Stimulated activated CD8-positive, alpha-beta memory T cell treated with anti-CD3 and anti-CD28 coated beads, Interleukin-7, amount 100 ng/mL, for 24 hours (primary cell): ENCODE measurements at regions not wholly inside any gene's neighbourhood (a gene's known extent, or its start where the extent isn't known, plus 50 kb on each side); places are given as distances from the start of the nearest gene placed in this dataset.
A peak's percentile ranks its signal among the peaks of the same experiment; 100 is the strongest.
"Not testable (repeated sequence)": the region's sequence is repeated elsewhere in the genome, so short reads cannot be mapped to it uniquely, and the experiment has no call there.

ENCODE experiments used
- DNase-seq: peaks from one replicate; pipeline ENCODE4 v3.0.0-alpha.2; 2020; ENCODE audit warnings: low read depth

DNA sequence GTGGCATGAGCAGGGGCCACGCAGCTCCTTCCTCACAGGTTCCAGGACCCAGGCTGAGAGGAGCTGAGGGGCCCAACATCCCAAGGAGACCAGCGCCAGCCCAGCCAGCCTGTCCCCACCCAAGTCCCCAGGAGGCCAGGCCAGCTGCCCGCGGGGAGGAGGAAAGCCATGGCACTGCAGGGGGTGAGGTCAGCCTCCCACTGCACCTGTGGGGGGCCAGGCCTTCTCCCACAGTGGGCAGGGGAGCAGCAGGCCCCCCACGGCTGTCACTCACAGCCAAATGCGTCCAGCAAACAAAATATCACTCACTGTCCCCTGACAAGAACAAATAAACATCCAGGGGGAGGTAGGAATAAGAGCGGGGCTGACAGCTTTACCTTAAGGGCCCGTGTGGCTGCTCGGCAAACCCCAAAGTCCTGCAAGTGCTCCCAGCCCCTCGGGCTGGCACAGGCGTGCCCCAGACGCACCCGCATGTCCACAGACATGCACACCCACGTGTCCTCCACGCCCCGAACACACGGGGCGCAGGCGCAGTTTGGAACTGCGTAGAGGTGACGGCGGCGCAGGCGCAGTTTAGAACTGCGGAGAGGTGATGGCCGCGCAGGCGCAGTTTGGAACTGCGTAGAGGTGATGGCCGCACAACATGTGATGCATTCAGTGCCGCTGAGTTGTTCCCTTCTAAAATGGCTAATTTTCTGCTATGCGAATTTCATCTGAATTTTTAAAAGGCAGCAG is 291.1 kb downstream of the FOXL1 start:
- no peak for DNase-seq

DNA sequence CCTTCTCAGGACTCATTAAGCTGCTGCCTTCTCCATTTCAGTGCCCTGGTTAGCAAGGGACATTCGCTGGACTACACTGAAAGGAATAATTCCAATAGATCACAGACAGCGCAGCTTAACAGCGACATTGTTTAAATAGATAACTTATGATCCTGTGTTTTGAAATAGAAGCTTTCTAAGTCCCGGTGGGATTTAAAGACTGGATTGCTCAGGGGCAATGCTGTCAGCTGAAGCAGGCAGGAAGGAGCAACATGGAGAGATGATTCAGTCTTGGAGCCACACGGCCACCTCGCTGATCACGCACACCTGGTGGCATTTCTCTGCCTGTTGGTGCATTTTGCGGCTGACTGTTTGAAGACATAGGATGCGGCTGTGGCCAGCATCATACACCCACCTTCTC is 292.0 kb downstream of the FOXL1 start:
- no peak for DNase-seq

DNA sequence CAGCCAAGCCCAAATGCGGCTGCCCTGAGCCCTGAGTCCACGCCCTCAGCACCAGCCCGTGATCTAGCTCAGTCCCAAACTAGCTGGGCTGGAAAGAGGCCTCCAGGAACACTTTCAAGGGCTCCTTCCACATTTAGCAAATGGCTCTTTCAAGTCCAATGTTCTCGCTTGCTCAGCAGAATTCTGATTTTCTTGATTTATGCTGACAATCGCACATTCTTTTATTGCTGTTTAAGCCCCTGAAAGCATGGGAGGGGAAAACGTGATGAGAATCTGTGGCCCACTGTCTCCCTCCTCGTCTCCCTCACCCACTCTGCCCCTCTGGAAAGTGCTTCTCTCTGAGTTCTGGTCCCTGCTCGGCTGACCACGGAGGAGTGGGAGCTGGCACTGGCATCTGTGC is 293.8 kb downstream of the FOXL1 start:
- DNase-seq, result no peak

DNA sequence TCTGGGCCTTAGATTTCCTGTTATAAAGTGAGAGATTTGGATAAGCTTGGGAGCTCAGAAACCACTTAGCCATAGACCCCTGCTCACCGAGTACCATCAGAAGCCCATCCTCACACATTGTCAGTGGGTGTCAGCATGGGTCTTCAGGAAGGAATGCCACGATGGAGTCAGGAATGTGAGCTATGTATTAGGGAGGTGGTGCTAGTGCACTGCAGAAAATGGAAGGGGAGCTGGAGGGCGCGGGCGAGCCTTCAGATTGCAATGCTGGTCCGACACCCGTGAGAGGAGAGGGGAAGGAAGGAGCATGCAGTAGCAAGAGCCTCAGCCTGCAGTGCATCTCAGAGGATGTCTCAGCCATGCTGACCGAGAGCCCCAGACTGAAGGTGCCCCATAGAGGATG is 294.5 kb downstream of the FOXL1 start:
- DNase-seq, result no peak

DNA sequence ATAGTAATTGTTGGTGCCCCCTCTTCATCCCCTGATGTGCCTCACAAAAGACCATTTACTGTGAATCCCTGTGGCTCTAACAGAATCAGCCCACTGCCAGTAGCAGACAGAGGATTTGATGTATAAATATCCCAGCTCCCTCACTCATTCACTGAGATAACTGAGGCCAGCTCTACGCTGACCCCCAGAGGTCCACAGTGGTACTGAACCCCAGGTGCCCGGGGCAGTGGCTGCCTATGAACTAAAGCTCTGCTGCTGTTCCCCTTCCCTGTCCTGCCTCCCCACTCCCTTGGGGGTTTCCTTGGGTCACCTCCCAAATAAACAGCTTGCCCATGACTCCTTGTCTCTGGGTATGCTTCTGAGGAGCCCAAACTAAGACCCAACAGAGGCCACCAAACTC is 295.8 kb downstream of the FOXL1 start:
- peak; percentile 6 for DNase-seq

DNA sequence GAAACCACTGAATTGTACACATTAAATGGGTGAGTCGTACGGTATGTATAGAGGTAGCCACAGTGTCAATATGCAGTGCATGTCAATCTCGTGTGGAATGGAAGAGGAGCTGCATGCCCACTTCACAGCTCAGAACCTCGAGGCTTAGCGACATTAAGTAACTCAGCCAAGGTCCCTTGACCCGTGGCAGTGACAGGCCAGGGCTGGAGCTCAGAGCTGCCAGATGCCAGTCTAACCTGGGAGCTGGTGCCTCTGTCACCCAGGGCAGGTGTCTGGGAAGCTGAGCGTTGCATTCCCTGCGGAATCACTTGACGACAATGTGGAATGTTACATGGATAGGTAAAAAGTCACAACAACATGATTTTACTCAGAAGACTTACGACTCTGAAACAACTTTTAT is 298.1 kb downstream of the FOXL1 start:
- no peak for DNase-seq

DNA sequence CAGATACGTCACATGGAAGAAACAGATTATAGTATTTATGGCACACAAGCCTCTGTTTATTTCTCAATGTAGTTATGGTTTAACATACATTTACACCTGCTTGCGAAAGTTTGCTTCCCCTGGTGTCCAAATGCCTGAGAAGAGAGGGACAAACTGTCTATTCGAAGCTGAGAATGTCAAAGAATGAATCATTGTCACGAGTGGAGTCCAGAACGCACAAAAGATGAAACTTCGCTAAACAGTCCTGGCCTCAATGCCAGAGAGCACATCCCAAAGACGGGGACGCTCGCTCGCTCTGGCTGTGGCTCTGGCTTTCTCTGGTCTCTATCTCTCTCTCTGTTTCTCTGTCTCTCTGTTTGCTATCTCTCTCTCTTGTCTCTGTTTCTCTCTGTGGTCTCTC is 298.8 kb downstream of the FOXL1 start:
- no peak for DNase-seq

DNA sequence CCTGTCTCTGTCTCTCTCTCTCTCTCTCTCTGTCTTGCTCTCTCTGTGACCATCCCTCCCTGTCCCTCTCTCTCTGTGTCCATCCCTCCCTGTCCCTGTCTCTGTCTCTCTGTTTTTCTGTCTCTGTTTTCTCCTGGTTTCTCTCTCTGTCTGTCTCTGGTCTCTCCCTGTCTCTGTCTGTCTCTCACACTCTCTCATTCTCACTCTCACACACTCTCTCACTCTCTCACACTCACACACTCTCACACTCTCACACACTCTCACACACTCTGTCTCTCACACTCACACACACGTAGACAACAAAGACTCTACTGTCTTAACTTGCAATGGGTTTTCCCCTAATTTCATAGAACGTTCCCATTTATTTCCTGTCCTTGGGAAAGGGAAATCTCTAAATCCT is 299.5 kb downstream of the FOXL1 start:
- DNase-seq, result no peak

DNA sequence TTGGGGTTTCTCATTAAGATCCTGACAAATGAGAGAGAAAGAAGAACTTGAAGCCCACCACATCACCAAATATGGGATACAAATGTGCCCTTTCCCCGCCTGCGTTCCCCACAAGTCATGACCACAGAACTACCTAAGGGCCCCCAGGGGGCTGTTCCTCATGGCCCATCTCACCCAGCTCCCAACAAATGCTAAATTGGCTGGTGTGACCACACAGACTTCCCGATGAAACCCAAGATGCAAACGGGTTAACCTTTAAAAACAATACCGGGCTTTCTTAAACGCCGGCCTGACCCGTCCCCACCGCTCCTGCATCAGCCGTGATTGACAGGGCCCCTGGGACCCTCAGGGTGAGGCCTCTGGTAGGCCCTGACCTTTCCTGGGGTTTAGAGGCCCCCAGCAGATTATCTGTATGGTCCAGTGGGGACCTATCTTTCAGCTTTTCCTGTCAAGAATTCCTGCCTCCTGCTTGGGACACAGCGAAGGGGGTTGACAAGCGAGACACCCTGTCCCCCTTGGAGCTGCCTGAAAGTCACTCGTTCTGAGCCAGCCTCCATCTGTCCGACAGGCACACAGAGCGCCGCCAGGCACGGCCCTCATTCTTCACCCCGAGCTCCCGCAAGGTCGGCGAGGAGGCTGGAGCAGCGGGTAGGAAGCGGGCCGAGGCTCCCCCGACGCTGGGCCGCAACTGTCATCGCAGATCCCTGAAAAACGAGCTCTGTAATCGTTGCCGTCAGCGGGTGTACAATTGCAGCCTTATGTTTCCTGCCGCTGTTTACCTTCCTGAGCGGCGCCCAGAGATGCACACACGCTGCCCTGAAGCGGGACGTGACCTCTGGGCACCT is 300.1 kb downstream of the FOXL1 start:
- no peak for DNase-seq

DNA sequence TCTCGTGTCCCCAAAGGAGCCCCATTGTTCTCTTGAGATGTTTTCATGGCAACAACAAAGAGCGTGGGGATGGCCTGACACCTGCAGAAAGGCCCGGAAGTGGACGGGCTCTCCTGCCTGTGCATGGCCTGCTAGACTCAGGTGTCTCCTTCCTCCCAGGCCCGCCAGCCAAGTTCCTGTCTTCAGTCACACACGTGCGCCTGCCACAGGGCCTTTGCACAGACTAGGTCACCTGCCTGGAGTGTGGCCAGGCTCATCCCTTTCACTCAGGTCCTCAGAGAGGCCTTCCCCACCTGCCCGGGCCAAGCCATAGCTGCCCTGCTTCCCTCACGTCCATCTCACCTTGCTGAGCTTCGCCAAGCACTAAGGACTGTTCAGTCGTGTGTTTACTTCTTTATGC is 300.9 kb downstream of the FOXL1 start:
- DNase-seq, result no peak

DNA sequence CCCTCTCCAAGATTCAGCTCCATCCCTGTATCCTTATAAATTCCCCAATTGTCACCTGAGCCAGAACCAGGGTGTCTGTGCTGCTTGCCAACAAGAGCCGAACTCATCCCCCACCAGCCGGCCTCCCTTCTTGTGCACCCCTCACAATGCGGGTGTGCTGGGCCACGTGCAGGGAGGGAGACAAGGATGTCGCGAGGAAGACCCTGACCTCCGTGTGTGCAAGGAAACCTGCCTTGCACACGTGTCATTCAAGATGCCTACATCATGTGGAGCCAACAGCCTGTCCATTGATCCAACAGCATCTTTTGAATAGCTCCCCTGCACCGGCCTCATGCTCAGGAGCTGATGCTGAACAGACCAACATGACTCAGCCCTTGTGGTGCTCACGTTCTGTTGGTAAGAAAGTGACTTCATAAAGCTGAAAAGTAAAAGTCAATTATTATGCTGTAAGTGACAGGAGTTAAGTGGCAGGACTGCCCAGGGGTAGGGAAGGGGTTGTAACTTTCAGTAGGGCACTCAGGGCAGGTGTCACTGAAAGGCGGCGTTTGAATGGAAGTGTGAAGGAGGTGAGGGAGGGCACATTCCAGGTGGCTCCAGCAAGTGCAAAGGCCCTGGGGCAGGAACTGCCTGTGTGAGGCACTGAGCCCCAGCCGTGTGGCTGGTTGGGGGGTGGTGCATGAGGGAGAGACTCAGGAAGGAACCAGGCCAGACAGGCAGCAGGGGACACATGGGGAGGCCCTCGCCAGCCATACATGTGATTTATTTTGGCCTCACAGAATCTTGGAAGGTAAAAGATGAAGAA is 302.2 kb downstream of the FOXL1 start:
- no peak for DNase-seq

DNA sequence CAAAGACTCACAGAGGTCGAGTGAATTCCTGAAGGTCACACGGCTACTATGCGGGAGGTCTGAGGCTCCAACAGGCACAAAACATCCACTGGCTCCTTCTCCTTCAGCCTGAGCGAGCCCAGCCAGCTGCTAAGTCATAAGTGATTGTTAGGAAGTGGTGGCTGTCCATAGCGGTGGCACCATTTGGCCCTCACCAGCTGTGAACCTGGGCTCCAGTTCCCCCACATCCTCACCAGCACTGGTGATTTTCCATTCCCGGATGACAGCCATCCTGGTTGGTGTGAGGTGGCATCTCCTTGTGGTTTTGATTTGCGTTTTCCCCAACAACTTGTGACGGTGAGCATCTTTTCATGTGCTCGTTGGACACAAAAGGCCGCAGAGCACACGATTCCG is 302.8 kb downstream of the FOXL1 start:
- DNase-seq, result no peak

DNA sequence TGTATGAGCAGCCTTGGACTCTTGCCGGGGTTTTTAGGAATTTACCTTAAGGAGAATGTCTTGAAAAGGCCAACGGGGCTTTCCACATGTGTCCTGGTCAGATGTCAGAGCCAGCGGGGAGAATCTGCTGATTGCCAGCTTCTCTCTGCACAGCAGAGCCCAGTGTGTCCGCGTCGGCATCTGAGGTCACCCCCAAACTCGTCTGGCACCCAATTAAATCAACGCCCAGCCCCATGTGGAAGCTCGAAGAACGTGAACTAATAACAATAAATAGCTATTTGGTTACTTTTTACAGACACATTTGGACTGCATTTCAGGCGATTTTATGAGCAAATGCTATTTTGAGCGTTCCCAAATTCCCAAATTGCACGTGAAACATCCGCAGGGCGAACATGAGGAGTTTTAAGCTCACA is 303.5 kb downstream of the FOXL1 start:
- DNase-seq, result no peak

DNA sequence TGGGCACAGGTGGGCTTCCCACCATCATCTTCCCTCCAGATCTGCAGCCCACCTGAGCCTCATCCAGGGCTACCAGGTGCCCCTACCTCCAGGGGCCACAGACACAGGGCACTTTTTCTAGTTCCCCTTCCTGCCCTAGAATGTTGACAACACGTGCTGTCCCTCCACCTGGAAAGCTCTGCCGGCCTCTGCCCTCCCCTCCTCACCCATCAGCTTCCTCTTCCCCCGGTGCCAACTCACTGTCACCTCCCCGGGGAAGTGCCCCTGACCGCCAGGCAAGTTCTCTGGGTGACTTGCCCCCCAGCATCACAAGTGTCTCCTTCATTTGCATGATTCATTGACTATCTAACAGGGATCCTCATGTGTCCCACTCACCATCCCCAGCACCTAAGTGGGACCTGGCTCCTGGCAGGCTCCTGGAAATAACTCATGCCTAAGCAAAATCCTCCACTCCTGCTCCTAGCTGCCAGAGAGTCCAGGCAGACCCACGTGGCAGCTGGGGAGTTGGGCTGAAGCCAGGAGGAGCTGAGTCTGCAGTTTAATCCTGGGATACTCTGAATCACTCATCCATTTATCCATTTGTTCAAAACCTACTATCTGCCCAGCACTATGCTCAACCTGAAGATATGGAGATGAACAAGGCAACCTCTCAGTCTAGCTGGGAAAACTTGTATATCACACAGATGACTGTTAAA is 304.4 kb downstream of the FOXL1 start:
- no peak for DNase-seq

DNA sequence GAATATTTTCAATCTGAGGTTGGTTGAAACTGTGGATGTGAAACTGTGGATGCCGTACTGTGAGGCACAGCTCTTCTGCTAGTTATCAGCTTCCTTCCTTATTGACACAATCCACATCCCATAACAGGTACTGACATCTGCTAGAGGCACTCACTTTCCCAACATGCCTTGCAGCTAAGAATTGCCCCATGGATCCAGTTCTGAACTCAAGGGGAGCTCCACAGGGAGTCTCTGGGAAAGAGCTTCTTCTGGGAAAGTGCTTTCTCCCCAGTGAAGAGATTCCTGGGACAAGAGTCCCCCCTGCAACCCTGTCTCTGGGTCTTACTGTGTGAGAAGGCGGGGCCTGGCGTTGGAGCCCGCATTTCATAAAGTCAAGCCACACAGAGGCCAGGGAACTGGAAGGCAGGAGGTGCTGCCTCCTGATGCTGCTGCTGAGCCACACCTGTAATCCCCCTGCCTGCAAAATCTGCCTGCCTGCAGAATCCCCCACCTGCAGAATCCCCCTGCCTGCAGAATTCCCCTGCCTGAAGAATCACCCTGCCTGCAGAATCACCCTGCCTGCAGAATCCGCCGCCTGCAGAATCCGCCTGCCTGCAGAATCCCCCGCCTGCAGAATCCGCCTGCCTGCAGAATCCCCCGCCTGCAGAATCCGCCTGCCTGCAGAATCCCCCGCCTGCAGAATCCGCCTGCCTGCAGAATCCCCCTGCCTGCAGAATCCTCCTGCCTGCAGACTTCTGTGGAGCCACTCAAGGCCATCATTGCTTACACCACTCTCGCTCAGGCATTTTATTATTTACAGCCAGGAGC is 305.4 kb downstream of the FOXL1 start:
- no peak for DNase-seq

DNA sequence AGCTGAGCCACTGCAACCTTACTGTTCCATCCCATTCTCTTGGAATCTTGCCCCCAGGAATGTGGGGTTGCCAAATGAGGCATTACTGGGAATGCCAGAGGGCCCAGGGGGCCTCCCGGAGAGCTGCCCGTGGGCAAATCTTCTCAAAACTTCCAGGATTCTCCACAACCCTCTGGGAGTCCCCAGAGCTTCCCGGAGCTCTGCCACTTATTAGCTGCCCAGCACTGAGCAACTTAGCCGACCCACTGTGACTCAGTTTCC is 306.0 kb downstream of the FOXL1 start:
- no peak for DNase-seq

DNA sequence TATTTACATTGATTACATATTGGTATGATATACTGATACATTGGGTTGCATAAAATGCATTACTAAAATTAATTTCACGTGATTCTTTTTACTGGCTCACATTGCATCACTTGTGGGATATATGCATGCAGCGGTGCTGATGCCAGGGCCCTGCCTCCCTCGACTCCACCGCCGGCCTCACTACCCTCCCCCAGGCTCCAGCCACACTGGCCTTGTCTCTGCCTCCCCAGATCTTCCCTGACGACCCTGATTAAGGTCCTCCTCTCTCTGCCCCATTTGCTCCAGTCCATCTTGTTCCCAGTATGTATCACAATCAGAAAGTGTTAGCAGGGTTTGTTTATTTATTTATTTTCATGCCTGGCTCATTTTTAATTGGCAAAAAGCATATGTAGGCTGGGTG is 306.8 kb downstream of the FOXL1 start:
- DNase-seq, result no peak

DNA sequence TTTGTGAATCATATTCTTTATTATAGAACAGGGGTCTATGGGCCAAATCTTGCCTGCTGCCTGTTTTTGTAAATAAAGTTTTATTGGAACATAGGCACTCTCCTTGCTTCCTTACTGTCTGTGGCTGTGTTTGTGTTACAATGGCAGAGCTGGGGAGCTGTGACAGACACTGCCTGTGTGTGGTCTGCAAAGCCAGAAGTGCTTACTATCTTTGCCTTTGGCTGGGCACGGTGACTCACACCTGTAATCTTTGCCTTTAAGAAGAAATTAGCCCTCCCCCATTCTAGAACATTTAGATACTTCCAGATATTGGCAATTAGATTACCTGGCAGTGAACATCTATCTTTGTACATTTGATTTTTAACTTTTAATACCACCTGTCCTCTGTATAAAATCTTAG is 308.3 kb downstream of the FOXL1 start:
- DNase-seq, result no peak

DNA sequence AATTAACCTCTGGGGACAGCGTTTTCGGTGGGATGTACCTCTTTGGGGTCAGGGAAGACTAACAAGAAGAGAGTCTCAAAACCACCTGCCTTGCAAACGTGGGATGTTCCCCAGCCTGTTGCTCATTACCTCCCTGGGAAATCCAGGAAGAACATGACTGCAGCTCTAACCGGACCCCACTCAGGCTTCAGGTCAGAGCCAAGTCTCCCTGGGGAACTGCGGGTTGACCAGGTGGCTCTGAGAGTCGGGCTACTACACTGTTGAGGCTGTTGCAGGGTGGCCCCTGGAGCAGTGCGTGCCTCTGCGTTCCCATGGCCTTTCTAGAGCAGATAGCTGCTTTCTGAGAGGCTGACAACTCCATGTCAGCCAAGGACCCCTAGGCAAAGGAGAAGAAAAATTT is 309.1 kb downstream of the FOXL1 start:
- no peak for DNase-seq

DNA sequence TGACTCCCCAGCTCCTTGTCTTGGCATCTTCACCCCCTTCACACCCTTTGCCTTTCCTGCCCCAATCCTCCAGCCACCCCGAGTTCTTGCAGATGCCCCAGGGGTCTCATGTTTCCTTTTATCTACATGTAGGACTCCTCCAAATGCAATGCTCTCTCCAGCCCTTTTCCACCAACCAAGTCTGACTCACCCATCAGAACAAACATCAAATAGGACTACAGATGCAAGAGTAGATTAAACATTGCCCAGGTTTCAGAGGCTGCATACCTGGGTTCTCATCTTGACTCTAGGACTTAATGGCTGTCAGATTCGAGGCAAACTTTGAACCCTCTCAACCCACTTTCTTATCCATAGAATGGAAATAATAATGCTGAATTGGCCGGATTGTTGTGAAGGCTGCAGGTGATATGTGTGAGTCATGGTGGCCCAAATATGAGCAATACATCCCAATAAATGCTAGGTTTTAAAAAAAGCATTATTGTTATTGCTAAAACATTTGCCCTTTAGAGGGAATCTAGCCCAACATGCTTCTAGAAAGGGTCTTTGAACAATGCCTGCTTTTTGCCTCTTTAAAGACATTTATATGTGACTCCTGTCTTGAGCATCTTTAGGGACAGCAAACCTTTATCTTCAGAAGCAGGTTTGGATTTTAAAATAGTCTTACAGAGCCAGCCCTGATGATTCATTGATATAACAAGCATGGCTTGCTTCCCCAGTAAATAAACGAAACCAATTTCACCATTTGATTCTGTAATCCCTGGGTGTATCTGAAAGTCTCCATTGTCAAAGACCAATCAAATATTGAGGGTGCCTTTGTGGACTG is 310.1 kb downstream of the FOXL1 start:
- DNase-seq, result no peak

DNA sequence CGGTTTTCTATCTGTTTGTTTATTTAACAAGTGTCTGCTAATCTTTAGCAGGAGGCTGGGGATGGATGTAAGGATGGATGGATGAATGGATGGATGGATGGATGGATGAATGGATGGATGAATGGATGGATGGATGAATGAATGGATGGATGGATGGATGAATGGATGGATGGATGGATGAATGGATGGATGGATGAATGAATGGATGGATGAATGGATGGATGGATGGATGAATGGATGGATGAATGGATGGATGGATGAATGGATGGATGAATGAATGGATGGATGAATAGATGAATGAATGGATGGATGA is 310.7 kb downstream of the FOXL1 start:
- not testable (repeated sequence) for DNase-seq
